ENCODE measurements at regions not wholly inside any gene's neighbourhood (a gene's known extent, or its start where the extent isn't known, plus 50 kb on each side); places are given as distances from the start of the nearest gene placed in this dataset.
"Not testable (repeated sequence)": the region's sequence is repeated elsewhere in the genome, so short reads cannot be mapped to it uniquely, and the experiment has no call there.

DNA sequence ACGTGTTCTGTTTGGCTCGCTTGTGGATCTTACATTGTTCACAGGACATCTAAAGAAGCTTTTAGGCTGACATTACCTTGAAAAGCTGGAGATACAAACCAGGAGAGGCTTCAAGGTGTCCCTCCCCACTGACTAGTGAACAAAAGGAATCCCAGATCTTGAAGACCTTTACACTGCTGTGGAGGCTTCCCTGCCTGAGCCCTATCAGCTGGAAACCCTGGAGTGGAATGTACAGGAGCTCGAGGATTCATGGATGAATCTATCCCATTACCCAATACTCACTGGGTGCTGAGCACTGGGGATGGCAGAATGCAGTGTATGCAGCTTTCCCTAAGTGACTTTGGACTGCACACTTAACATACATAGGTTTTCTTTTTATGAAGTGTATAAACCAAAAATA, 82.3 kb upstream of the MFGE8 start:
- ATAC-seq: no peak

DNA sequence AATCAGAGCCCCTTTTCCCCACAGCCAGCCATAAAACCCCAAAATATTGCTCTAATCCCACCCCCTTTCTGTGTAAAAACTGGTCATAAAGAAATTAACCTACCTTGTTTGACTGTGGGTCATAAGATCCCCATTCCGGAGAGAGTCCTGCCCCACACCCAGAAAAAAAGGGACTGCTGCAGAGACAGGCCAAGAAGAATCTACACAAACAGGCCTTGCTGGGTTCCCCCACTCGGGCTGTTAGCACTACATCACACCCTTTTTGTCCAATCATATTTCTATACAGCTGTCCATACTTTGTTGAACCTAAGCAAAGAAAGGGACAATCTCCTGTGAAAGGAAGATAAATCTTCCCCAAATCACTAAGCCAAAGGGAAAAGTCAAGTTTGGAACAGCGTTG, 84.4 kb upstream of the MFGE8 start:
- ATAC-seq: no peak

DNA sequence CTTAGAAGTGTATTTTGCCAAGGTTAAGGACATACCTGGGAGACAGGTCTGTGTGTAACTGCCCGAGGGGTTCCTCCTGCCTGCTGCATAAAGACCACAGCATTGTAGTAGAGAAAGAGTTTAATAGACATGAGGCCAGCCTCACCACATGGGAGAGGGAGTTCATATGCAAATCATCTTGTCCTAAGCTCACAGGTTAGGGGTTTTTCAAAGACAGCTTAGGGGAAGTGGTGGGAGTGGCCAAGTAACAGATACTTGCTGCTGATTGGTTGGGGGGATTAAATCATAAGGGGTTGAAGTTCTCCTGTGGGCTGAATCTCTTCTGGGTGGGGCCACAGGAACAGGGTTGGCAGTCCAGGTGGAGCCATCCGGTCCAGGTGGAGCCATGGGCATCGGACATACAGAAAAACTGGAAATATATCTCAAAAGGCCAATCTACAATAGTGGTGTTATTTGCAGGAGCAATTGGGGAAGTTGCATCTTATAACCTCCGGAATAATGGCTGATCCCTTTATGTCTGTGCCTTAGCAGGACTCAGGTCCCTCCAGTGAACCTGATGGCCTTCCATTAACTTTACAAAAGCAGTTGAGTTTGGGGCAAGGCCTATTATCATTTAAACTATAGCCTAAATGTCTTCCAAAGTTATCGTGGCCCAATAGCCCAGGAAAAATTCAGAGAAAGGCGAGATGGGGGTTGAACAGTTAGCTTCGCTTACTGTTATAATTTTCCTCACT, 86.0 kb upstream of the MFGE8 start:
- no peak for ATAC-seq

DNA sequence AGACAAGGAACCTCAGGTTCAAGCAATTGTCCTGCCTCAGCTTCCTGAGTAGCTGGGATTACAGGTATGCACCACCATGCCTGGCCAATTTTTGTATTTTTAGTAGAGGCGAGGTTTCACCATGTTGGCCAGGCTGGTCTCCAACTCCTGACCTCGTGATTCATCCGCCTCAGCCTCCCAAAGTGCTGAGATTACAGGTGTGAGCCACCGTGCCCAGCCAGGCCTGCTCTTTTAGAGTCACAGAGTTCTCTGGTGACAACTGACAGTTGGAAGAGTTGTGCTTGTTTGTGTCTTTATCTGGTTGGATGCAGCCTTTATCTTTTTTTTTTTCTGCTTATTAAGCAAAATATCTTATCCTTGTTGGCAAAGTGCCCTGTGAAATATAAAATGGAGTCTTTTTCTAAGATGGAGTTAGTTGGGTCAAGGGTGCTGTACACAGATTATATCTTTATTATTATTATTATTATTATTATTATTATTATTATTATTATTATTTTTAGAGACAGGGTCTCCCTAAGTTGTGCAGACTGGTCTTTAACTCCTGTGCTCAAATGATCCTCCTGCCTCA, 86.5 kb upstream of the ABHD2 start:
- not testable (repeated sequence) for ATAC-seq

DNA sequence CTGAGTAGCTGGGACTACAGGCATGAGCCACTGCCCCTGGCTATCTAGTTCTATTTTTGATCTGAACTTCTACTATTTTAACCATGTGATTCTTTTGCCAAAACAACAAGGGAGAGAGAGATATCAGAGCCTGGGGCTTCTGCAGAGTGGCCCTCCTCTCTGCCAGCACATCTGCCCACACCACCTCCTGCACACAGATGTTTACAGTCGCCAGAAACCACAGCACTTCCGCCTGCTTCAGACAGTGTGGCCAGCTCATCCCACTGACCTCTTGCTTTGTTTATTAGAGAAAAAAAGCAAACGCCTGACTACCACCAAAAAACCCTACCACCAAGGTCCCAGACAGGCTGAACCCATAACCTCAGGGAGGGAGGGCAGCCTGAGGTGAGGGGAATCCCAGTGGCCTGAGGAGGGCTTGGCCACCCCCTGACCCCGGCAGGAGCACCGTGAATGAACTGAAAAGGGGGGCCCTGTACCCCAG, 85.9 kb upstream of the ABHD2 start:
- ATAC-seq: peak in 1 of 2 donors; percentile 38

DNA sequence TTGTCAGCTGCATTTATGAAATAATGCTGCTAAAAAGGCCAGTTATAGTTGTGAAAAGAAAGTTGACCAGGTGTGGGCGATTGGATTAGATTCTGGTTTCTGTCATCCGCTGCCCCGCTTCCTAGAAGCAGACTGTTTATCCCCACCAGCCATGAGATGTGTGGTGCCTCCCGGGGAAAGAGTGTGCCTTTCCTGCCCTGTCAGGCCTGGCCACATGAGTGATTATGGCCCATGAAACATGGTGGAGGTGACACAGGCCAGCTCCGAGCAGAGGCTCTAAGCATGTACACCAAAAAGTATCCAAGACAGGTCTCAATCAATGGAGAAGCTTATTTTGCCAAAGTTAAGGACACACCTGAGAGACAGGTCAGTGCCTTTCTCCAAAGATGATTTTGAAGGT, 85.4 kb upstream of the ABHD2 start:
- ATAC-seq: no peak

DNA sequence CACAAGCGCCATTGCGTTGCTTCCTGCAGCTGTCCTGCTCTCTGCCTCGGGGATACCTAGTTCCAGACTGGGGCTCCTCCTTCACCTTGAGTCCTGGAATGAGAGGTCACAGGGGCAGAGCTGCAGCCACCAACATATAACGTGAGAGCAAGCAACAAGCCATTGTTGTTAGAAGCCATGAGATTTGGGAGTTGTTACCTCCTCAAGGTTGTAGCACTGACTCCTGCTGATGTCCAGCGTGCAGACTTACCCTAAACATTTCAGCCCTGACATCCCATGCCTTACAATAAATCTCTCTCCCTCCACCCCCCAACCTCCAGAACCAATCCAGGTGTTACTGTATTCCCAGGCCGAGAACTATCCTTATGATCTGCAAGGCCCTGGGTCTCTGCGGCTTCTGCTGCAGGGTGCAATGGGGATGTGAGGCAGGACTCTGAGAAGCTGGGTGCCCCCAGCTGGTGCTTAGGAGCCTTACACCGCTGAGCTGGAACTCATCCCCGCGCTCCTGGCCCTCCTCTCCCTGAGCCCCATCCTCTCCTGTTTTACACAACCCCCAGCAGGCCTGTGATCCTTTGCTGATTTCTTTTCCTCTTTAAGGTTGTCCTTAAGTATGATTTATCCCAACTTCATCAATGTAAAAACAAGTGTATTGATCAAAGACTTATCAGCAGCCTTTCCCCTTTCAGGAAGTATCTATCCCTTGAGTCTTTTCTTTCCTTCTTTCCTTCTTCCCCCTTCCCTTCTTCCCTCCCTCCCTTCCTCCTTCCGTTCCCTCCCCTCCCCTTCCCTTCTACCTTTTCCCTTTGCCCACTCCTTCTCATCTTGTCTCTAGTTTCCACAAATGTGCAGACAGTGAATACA, 84.2 kb upstream of the ABHD2 start:
- ATAC-seq: peak in 1 of 2 donors; percentile 17

DNA sequence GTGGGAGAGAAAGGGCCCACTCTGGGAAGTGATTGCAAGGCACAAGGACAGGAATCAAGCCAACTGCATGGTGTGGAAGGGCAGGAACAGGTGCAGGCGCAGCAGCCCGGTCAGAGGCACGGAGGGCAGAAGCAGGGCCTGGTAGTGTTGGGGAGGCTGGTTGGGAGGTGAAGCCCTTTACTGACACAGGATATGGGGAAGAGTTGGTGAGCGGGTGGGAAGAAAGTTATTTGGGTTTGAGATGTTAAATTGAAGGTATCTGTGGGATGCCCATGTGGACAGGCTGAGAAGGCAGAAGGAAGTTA, 83.6 kb upstream of the ABHD2 start:
- no peak for ATAC-seq

DNA sequence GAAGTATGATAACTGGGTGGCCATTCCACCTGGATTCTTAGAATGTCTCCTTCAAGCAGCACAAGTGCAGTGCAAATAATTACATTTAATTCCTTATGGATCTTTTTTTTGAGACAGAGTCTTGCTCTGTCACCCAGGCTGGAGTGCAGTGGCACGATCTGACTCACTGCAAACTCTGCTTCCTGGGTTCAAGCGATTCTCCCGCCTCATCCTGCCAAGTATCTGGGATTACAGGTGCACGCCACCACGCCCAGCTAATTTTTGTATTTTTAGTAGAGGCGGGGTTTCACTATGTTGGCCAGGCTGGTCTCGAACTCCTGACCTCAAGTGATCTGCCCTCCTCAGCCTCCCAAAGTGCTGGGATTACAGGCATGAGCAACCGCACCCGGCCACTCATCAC, 80.7 kb upstream of the ABHD2 start:
- ATAC-seq: not testable (repeated sequence)

DNA sequence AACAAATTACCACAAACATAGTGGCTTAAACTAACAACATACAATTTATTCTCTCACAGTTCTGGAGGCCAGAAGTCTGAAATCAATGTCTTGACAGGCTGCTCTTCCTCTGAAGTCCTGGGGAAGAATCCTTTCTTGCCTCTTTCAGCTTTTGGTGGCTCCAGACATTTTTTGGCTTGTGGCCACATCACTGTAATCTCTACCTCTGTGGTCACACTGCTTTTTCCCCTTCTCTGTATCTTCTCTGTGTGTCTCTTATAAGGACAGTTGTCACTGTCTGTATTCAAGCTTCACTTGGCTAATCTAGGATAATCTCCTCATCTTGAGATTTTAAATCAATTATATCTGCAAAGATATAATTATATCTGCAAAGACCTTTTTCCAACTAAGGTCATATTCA, 80.3 kb upstream of the ABHD2 start:
- ATAC-seq: no peak

DNA sequence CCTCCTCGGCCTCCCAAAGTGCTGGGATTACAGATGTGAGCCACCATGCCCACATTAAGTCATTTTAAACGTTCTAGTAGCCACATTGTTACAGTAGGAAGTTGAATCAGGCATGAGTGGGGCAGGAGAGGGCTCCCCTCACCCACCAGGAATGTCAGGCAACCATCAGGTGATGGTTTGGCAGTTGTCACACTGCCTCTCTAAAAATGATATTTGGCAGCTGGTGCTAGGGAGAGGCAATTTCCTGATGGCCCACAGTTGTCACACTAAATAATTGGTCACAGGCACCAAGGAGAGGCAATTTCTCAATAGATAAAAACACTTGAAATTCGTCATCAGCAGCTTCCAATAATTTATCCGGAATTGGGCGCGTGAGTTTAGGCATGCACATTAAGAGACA, 79.2 kb upstream of the ABHD2 start:
- no peak for ATAC-seq

DNA sequence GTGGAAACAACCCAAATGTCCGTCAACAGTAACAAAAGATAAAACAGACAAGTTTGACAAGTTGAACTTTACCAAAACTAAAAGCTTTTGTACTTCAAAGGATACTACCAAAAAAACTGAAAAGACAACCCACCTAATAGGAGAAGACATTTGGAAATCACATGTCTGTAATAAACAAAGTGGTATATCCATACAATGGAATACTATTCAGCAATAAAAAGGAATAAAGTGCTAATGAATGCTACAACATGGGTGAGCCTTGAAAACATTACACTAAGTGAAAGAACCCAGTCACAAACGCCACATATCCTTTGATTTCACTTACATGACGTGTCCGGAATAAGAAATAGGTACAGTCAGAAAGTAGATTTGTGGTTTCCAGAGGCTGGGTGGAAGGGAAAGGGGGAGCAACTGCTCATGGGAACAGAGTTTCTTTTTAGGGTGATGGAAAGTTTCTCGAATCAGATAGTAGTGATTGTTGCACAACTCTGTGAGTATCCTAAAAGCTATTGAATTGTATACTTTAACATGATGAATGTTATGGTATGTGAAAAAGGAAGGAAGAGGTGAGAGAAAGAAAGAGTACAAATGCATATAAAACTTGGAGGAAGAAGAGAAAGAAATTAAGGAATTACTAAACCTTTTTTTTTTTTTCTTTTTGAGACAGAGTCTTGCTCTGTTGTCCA, 72.7 kb upstream of the ABHD2 start:
- ATAC-seq: no peak

DNA sequence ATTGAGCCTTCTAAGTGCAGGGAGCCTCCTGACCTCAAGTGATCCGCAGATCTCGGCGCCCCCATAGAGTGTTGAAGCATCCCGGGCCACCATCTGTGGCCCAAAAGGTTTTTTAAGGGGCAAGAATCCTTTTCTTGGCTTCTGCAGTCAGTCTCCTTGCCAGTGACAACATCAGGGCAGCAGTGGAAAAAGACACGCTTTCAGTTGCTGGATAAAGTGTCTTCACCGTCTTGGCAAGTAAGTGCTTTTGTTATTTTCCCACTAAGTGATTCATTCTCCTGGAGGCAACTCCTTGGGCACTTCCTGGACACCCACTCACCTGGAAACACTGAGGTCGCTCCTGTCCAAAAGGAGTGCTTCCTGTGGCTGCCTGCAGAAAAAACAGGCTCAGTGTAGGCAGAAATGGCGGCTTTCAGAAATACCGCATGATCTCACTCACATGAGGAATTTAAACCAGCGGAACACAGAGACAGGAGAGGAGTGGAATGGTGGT, 71.7 kb upstream of the ABHD2 start:
- ATAC-seq: no peak

DNA sequence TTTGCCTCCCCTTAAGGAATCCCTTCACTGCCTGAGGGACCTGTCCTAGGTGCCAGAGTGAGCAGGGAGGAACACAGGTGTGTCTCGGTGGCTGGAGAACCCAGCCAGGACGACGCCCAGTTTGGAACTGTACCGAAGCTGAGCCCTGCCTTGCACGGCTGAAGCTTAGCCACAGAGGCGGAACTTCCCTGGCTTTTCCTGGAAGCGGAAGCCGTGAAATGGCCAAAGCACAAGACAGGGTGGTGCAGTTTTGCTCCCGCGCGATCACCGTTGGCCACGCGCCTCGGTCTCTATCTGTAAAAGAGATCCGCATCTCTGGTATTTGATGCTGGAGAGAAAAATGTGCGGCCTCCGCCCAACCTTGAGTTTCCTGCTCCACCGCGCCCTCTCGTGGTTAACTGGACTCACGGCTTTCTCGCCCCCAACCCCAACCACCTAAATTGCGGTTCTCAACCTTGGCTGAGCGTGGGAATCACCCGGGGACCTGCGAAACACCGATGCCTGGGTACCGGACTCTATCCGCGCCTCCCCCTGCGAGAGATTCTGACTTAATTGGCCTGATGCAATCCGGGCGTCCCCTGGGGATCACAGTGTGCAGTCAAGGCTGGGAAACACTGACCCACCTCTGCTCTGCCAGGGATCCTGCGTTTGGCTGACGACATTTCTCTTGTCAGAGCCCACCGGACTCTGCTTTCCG, 70.7 kb upstream of the ABHD2 start:
- peak; percentile 82 to 84 for ATAC-seq

DNA sequence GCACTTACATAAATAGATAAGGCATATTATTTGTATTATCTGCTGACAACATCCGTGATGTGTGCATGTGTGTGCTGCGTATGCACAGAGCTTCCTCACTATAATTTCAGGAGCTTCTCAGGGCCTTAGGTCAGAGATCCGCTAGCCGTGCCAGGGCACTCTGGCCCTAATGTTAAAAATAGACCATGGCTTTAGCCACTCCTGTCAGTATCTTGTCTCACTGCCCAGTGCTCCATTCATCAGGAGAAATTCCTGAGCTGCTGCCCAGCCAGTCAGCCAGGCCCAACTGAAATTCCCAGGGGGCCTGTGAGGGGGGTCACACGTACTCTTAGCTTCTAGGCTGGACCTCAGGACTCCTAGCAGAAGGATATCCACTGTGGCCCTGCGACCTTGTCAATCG, 70.0 kb upstream of the ABHD2 start:
- ATAC-seq: no peak

DNA sequence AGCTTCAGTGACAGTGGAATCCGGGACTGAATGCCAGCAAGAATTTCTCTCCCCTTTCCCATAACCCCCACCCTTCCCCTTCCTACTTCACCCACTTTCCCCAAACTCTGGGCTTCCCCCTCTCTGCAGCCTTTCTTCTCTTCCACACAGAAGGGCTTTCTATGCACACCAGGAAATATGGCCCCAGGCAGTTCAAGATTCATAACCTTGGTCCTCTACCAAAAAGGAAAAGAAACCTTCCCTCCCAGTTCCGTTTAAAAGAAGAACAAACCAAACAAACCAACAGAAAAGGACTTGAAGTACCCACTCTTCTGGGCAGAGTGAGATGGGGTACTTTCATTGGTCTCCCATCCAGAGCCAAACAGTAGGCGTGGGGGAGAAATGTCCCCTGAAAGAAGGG, 68.8 kb upstream of the ABHD2 start:
- ATAC-seq: no peak

DNA sequence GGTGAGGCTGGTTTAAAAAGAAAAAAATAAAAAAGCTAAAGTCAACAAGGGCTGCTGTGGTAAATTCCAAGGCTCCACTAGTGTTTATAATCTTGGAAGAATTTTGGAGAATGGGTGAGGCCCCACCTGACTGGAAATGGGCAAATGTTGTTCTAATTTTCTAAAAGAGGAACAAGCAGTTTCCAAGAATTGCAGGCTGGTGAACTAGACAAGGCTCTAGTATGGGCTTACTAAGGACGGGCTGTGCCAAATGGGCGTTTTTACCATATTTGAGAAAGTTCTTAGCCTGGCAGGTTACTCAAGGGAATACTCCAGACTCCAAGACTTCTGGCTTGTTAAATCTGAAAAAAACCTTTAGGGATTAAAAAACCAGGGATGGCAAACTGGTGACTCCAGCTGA, 67.0 kb upstream of the ABHD2 start:
- no peak for ATAC-seq

DNA sequence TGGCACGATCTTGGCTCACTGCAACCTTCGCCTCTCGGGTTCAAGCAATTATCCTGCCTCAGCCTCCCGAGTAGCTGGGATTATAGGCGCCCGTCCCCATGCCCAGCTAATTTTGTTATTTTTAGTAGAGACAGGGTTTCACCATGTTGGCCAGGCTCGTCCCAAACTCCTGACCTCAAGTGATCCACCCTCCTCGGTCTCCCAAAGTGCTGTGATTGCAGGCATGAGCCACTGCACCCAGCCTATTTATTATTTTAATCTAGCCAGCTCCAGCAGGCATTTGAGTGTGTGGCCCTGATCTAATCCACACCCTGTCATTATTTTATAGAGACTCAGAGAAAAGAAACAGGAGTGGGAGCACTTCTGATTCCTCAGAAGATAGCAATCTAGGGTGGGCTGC, 66.4 kb upstream of the ABHD2 start:
- ATAC-seq: not testable (repeated sequence)

DNA sequence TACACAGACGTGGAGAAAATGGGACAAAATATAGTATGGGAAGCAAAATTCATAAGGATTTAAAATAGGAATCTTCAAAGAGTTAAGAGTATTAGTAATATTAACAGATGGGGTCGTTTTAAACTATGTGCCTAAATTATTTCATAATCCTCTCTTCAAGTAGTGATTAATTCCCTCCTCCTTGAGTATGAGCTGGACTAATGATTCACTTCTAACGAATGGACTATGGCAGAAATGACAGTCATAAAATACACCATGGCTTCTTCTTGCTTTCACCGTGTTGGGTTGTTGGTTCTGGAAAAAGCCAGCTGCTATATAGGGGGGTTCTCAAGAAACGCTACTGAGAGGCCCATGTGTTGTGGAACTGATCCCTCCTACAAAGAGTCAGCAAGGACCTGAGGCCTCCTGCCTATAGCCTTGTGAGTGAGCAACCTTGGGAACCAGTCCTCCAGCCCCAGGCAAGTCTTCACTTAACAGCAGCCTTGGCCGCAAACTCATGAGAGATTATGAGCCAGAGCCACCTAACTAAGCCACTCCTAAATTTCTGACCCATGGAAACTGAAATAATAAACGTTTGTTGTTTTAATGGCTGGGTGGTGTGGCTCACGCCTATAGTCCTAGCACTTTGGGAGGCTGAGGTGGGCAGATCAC, 64.8 kb upstream of the ABHD2 start:
- no peak for ATAC-seq

DNA sequence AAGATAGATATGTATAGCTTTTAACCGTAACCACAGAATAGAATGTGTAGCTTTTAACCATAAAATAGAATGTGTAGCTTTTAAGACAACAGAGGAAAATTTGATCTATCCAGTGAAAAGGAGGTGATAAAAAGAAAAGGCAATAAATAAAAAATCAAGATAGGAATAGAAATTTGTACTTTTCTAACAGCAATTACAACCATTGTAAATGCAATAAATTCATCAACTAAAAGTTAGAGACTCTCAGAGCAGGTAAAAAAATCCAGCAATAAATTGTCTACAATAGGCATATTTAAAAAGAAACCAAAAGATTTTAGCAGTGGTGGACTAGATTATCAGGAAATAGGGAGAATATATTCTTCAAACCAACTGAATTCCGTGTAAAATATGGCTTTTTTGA, 63.8 kb upstream of the ABHD2 start:
- no peak for ATAC-seq

DNA sequence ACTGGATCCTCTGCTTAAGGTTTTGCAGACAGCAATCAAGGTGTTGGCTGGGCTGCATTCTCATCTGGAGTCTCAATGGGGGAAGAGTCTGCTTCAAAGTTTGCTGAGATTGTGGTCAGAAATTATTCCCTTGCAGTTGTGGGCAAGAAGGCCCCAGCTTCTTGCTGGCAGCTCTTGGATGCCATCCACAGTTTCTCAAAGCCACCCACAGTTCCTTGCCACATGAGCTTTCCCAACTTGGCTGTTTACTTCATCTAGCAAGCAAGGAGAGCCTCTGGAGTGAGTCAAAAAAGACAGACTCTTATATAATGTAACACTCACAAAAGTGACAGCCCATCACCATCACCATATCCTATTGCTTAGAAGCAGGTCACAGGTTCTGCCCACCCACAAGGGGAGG, 62.1 kb upstream of the ABHD2 start:
- ATAC-seq: no peak

DNA sequence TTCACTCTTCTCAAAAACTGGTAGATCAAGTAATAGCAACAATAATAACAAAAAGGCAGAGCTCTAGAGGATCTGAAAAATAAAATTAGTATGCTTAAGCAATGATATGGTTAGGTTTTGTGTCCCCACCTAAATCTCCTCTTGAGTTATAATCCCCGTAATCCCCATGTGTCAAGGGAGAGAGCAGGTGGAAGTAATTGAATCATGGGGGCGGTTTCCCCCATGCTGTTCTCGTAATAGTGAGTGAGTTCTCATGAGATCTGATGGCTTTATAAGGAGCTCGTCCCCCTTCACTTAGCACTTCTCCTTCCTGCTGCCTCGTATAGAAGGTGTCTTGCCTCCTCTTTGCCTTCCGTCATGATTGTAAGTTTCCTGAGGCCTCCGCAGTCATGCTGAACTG, 60.2 kb upstream of the ABHD2 start:
- ATAC-seq: no peak

Data from activated CD4-positive, CD25-positive, alpha-beta regulatory T cell treated with anti-CD3 and anti-CD28 coated beads, Interleukin-2, amount 50 U/mL, for 24 hours (primary cell).